Adrenal gland (tissue), 9 donors: ENCODE measurements at regions not wholly inside any gene's neighbourhood (a gene's known extent, or its start where the extent isn't known, plus 50 kb on each side); places are given as distances from the start of the nearest gene placed in this dataset.

Experiments used
- DNase-seq, 7 donors: peaks; one replicate each; pipeline ENCODE4 v3.0.0-alpha.2; 2019 to 2020
- H3K27ac ChIP-seq, 5 donors: fragments of 200-600 bp; sonication (generic) in 4 of 5; 1 replicate in 3 of 5; 2 replicates in 2 of 5; pipeline versions ENCODE4 v1.5.1 to v1.8.0; 2016 to 2020; ENCODE audit warnings: mild to moderate bottlenecking in 1 of 5
- H3K27me3 ChIP-seq: fragments of 200-600 bp; 2 replicates; pipeline ENCODE4 v1.8.0; 2021
- H3K36me3 ChIP-seq, 2 donors: fragments of 200-600 bp; replicated peaks in 1 of 2; 1 replicate in 1 of 2; 2 replicates in 1 of 2; pipeline versions ENCODE4 v1.5.1 to v1.8.0; 2018 to 2022
- H3K4me1 ChIP-seq, 2 donors: fragments of 200-600 bp; replicated peaks in 1 of 2; 1 replicate in 1 of 2; 2 replicates in 1 of 2; pipeline versions ENCODE4 v1.5.1 to v1.8.0; 2018 to 2021
- H3K4me3 ChIP-seq, 4 donors: fragments of 200-600 bp; sonication (generic) in 3 of 4; one replicate each; pipeline ENCODE4 v1.5.1; 2016 to 2018
- H3K9me3 ChIP-seq, 3 donors: fragments of 200-600 bp; sonication (generic) in 1 of 3; replicated peaks in 1 of 3; 1 replicate in 2 of 3; 2 replicates in 1 of 3; pipeline versions ENCODE4 v1.5.1 to v1.8.0; 2016 to 2021
- POLR2A ChIP-seq, 2 donors: fragments of 450-650 bp; IDR thresholded peaks; one replicate each; pipeline ENCODE4 v1.6.1; 2017; ENCODE audit warnings: antibody characterized with exemption in 2 of 2, mild to moderate bottlenecking in 2 of 2, moderate library complexity in 1 of 2
- WGBS, 4 donors: extraction: QIAGEN DNeasy Blood & Tissue Kit in 2 of 4; methylation state at CpG; one replicate each; pipeline versions ENCODE4 v1.1.5 to v1.1.7; 2013 to 2017; 5-methylcytosine and 5-hydroxymethylcytosine counted together
- intact Hi-C, 2 donors: fragments of 100-400 bp; cut with DNase I; formaldehyde crosslinking; loops; one replicate each; pipeline versions ENCODE4 v1.14.1 to v1.15.0; 2022 to 2023
- TF ChIP-seq, protein P1 (sequence below), 6 experiments: fragments of 450-650 bp in 4 of 6; fragments of 200-600 bp in 2 of 6; sonication (generic) in 1 of 6; IDR thresholded peaks; 1 replicate in 5 of 6; 2 replicates in 1 of 6; pipeline versions ENCODE4 v1.5.1 to v1.8.0; 2016 to 2021; ENCODE audit warnings: antibody characterized with exemption in 6 of 6, mild to moderate bottlenecking in 2 of 6, moderate library complexity in 1 of 6
- donor health status: healthy with polysubstance abuse.
- donor health status: Bipolar disorder and iron deficiency.
- donor health status: DM: yes; HTN: yes; CAD: no.
- donor health status: DM: no; HTN: no; CAD: no.
- donor health status: DM: no; HTN: no; CAD: no.

DNA sequence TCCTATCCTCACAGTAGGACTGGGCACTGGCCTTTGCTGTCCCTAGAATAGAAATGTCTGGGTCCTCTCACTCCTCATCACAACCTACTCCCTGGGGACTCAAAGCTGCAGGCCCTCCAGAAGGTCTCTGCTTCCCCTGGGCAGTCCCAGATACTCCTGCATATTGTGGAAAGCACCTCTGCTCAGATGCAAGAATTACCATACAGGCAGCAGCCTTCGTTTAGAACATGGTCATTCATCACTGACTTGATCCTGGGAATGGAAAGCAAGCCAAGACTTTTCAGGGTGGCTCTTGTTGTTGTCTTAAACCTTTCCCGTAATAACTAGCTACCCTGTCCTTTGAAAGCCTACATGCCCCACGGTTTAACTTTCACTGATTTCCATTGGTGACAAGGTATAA, 53.1 kb upstream of the NPAS2 start:
- DNase-seq = no peak
- H3K9me3 ChIP-seq = no peaks in the 10 kb centered on the region
- WGBS, 4 donors = 45 to 53% (median 46%) methylated on average over 3 of the region's 3 CpGs

DNA sequence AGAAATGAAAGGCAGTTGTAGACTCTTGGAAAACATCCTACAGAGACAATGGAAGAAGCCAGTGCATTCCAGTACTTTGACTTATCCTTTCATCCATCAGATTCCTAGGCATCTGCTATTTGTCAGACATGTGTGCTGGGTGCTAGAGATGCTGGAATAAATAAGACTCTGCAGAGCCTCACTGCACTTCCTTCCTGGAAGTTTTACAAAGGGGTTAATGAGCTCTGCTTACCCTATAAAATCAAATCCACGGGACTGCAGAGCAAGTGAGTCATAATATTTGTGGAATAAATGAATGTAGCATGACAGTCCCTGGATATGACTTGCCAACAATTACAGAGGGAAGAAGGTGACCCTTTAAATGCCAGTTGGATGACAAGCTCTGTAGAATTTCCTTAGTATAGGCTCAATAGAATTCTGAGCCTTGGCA, 52.7 kb upstream of the NPAS2 start:
- intact Hi-C loops = no loop called here
- 0 to 20% (median 8%) methylated on average over 1 of the region's 1 CpG for WGBS, 4 donors
- Histone ChIP-seq H3K4me1 (peaks cover 0 to 6% of the 10 kb centered on the region in 2 donors), H3K4me3 (no peak overlapping the region), H3K36me3 (no peaks in the 10 kb centered on the region), H3K27ac (no peak overlapping the region), H3K27me3 (no peaks in the 10 kb centered on the region), H3K9me3 (no peaks in the 10 kb centered on the region)
- TF ChIP-seq, protein P1, sequence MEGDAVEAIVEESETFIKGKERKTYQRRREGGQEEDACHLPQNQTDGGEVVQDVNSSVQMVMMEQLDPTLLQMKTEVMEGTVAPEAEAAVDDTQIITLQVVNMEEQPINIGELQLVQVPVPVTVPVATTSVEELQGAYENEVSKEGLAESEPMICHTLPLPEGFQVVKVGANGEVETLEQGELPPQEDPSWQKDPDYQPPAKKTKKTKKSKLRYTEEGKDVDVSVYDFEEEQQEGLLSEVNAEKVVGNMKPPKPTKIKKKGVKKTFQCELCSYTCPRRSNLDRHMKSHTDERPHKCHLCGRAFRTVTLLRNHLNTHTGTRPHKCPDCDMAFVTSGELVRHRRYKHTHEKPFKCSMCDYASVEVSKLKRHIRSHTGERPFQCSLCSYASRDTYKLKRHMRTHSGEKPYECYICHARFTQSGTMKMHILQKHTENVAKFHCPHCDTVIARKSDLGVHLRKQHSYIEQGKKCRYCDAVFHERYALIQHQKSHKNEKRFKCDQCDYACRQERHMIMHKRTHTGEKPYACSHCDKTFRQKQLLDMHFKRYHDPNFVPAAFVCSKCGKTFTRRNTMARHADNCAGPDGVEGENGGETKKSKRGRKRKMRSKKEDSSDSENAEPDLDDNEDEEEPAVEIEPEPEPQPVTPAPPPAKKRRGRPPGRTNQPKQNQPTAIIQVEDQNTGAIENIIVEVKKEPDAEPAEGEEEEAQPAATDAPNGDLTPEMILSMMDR (IDR thresholded peaks at IDR 0.05) = no peak
- TF ChIP-seq POLR2A (IDR thresholded peaks at IDR 0.05) = no peak
- no peak for DNase-seq

More for the DNA sequence above, 53.1 kb upstream of the NPAS2 start:
- no peaks in the 10 kb centered on the region for H3K36me3 ChIP-seq
- H3K27ac ChIP-seq = no peak overlapping the region
- no peak overlapping the region for H3K4me3 ChIP-seq
- peaks cover 0 to 6% of the 10 kb centered on the region in 2 donors for H3K4me1 ChIP-seq
- intact Hi-C loops = no loop called here
- TF ChIP-seq POLR2A (IDR thresholded peaks at IDR 0.05) = no peak
- TF ChIP-seq, protein P1 (IDR thresholded peaks at IDR 0.05) = no peak
- H3K27me3 ChIP-seq = no peaks in the 10 kb centered on the region

DNA sequence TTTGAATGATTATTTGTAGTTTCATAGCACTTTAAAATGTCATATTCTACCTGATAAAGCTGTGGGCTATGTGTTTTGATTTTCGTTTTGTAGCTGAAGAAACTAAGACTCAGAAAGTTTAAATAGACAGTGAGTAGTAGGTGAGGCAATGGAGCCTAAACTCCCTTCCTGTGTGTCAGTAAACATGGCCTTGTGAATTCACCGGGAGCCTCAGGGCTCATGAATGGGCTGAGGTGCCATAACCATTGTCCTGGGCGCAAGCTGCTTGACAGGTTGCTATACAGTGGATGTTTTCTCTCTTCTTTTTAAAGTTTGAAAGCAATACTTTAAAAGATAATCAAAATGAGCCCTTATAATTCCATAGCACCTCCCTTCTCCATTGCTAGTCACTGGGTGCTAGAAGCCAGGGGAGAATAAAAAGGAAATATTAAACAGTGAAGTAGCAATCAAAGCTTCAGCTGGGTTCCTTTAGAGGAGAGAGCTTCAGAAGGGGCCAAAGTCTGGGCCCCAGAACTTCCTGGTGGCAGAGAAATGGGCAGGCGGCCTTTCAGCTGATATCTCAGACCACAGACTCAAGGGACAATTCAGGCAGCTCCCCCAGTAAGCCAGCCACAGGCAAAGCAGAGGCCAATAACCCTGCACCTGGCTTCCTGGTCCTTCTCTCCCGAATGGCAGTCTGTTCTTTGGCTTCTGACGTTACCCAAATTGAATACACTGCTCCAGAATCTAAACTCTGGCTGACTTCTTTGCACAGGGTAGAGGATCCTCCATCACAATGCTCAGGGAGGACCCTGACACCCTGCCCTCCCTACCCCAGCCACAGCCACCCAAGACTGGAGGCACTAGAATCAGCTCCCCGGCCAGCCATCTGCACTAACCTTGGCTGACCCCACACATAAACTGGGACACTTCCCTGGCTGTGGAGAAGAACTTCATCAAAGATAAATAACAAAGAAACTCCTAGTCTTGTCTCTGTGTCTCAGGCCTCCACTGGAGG, 51.8 kb upstream of the NPAS2 start:
- Histone ChIP-seq H3K4me3 (no peak overlapping the region), H3K9me3 (no peaks in the 10 kb centered on the region), H3K4me1 (peaks cover 0 to 6% of the 10 kb centered on the region in 2 donors), H3K27me3 (no peaks in the 10 kb centered on the region), H3K27ac (no peak overlapping the region), H3K36me3 (no peaks in the 10 kb centered on the region)
- no peak for TF ChIP-seq POLR2A (IDR thresholded peaks at IDR 0.05)
- TF ChIP-seq, protein P1 (IDR thresholded peaks at IDR 0.05) = no peak
- intact Hi-C loops = no loop called here
- no peak for DNase-seq
- WGBS, 4 donors = 71 to 81% (median 76%) methylated on average over 5 to 7 of the region's 7 CpGs
